K562 (cell line): ENCODE measurements at regions not wholly inside any gene's neighbourhood (a gene's known extent, or its start where the extent isn't known, plus 50 kb on each side); places are given as distances from the start of the nearest gene placed in this dataset.

Source experiments
- ARHGAP35 ChIP-seq: fragments of 450-650 bp; IDR thresholded peaks from 2 replicates; pipeline ENCODE4 v1.6.1; 2018; ENCODE audit not compliant: partially characterized antibody
- BCOR ChIP-seq: fragments of 450-650 bp; IDR thresholded peaks from 2 replicates; pipeline ENCODE4 v1.6.1; 2016
- CC2D1A ChIP-seq: fragments of 450-650 bp; IDR thresholded peaks from 2 replicates; pipeline ENCODE4 v1.6.1; 2017; ENCODE audit warnings: mild to moderate bottlenecking
- CREB5 ChIP-seq: fragments of 250-450 bp; sonication (Bioruptor Pico); IDR thresholded peaks from 2 replicates; pipeline ENCODE4 v1.5.0; 2020; ENCODE audit warnings: mild to moderate bottlenecking
- EP300 ChIP-seq: IDR thresholded peaks from 2 replicates; pipeline ENCODE4 v1.6.1; 2012; ENCODE audit warnings: low read length, improper control_type of control experiment
- HES1 ChIP-seq: fragments of 450-650 bp; IDR thresholded peaks from 2 replicates; pipeline ENCODE4 v1.6.1; 2016; ENCODE audit warnings: low read depth, mild to moderate bottlenecking, moderate library complexity
- HLTF ChIP-seq: fragments of 450-650 bp; IDR thresholded peaks from 2 replicates; pipeline ENCODE4 v1.6.1; 2016
- HMGXB4 ChIP-seq: sonication (generic); formaldehyde crosslinking; IDR thresholded peaks from 2 replicates; pipeline ENCODE4 v1.8.1; 2023; ENCODE audit warnings: mild to moderate bottlenecking, missing genetic modification reagents
- HOMEZ ChIP-seq: fragments of 250-450 bp; sonication (Bioruptor Pico); IDR thresholded peaks from 2 replicates; pipeline ENCODE4 v1.4.0; 2020; ENCODE audit warnings: mild to moderate bottlenecking, moderate library complexity
- KLF16 ChIP-seq: IDR thresholded peaks from 2 replicates; pipeline ENCODE4 v1.6.1; 2016; ENCODE audit warnings: antibody characterized with exemption
- MXD1 ChIP-seq: fragments of 250-450 bp; sonication (Bioruptor Pico); IDR thresholded peaks from 2 replicates; pipeline ENCODE4 v1.8.0; 2021; ENCODE audit warnings: borderline replicate concordance, mild to moderate bottlenecking, moderate library complexity; ENCODE audit not compliant: poor library complexity, severe bottlenecking
- NCOR1 ChIP-seq: fragments of 450-650 bp; IDR thresholded peaks from 2 replicates; pipeline ENCODE4 v1.6.1; 2016; ENCODE audit warnings: mild to moderate bottlenecking, moderate library complexity
- NFIC ChIP-seq: fragments of 450-650 bp; IDR thresholded peaks from 2 replicates; pipeline ENCODE4 v1.6.1; 2017; ENCODE audit warnings: mild to moderate bottlenecking, inconsistent platforms
- NR2C2 ChIP-seq, 2 experiments: fragments of 200-800 bp in 1 of 2; sonication (Bioruptor generic) in 1 of 2; sonication (generic) in 1 of 2; formaldehyde crosslinking in 1 of 2; IDR thresholded peaks; 2 replicates each; pipeline versions ENCODE4 v1.6.1 to v1.8.0; 2016 to 2022; ENCODE audit warnings: mild to moderate bottlenecking in 1 of 2, missing compliant biosample characterization in 1 of 2, missing genetic modification characterization in 1 of 2, missing genetic modification reagents in 1 of 2
- PURB ChIP-seq: sonication (generic); formaldehyde crosslinking; IDR thresholded peaks from 2 replicates; pipeline ENCODE4 v1.9.0; 2021; ENCODE audit warnings: low read depth, mild to moderate bottlenecking, missing genetic modification reagents
- ZBTB33 ChIP-seq: sonication (generic); formaldehyde crosslinking; IDR thresholded peaks from 2 replicates; pipeline ENCODE4 v1.8.1; 2023; ENCODE audit warnings: mild to moderate bottlenecking, missing genetic modification reagents
- ZBTB7A ChIP-seq: IDR thresholded peaks from 2 replicates; pipeline ENCODE4 v1.6.1; 2011; ENCODE audit warnings: low read depth, mild to moderate bottlenecking, low read length, moderate library complexity, borderline replicate concordance; ENCODE audit not compliant: control insufficient read depth
- ZNF121 ChIP-seq: sonication (generic); formaldehyde crosslinking; conservative IDR thresholded peaks from 2 replicates; pipeline ENCODE4 v1.8.0; 2022; ENCODE audit warnings: missing genetic modification reagents
- ZNF507 ChIP-seq: conservative IDR thresholded peaks from 2 replicates; pipeline ENCODE4 v1.6.1; 2017; ENCODE audit warnings: missing genetic modification characterization, missing compliant biosample characterization
- ZNF57 ChIP-seq: fragments of 450-650 bp; formaldehyde crosslinking; IDR thresholded peaks from 2 replicates; pipeline ENCODE4 v1.4.0; 2020; ENCODE audit warnings: mild to moderate bottlenecking, moderate library complexity

GRCh38 chr6:20291764-20292580 is 79.7 kb upstream of the MBOAT1 start (continued):
- TF ChIP-seq CREB5 (no peak), EP300 (peak; percentile 26; the same call in 1 of the 2 replicates), ZBTB33 (CRISPR knock-in tag) (peak; percentile 46; the same call in 1 of the 2 replicates), BCOR (no peak), CC2D1A (peak; percentile 91), HOMEZ (CRISPR knock-in tag) (no peak), KLF16 (0 out of 2 replicates have a peak, but pooled peaks have one; percentile 3), NR2C2 (CRISPR knock-in tag; IDR thresholded peaks at IDR 0.05) (peak; percentile 88), NR2C2 (tag; IDR thresholded peaks at IDR 0.05) (peak; percentile 84), NFIC (no peak), PURB (CRISPR knock-in tag) (no peak), ZNF57 (no peak), ZBTB7A (no peak), HES1 (no peak), MXD1 (CRISPR knock-in tag) (no peak), NCOR1 (peak; percentile 51), ZNF121 (CRISPR knock-in tag) (no peak), ARHGAP35 (no peak), HMGXB4 (CRISPR knock-in tag) (no peak), ZNF507 (tag) (no peak), HLTF (no peak)
